Caki2 (cell line): ENCODE measurements at regions not wholly inside any gene's neighbourhood (a gene's known extent, or its start where the extent isn't known, plus 50 kb on each side); places are given as distances from the start of the nearest gene placed in this dataset.
"Not testable (repeated sequence)": the region's sequence is repeated elsewhere in the genome, so short reads cannot be mapped to it uniquely, and the experiment has no call there.

Source experiments
- DNase-seq: peaks from one replicate; pipeline ENCODE4 v3.0.0-alpha.2; 2015; ENCODE audit warnings: low read depth
- in situ Hi-C: cut with HindIII; loops from 2 replicates; pipeline ENCODE4 v1.10.0; 2016; ENCODE audit warnings: low sequenced_read_pairs, low pct_unique_long_range_greater_than_20kb, mixed read lengths

DNA sequence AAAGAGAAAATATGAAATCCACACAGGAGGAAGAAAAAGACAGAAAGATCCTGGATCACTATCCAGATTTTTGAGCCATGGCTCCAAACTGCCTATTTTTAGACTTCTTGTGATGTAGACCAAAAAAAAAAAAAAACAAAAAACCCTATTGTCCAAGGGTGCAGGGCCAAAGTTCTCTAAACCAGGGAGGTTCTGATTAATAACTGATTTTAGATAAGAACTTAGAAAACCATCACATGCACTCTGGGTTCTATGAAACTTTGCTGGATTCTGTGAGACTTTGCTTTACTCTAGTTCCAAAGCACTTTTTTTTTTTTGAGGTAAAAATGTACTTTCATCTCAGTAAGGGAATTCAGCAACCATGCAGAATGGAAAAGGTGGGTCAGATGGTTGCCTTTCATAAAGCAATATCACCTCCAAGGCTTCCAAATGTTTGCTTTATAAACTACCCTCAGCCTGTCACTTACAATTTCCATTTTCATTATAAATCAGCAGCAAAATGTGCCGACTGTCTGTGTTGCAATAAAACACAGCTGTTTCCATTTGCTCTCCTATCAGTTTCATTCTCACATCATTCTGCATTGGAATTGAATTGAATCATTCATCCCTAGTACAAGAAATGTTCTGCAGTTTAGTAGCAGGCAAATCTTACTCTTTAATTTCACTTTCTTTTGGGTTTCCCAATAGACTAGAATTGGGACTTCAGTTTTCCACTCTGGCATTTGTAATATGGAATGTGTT, 1584.3 kb upstream of the RAG2 start:
- DNase-seq: no peak
- in situ Hi-C loops: no loop called here

DNA sequence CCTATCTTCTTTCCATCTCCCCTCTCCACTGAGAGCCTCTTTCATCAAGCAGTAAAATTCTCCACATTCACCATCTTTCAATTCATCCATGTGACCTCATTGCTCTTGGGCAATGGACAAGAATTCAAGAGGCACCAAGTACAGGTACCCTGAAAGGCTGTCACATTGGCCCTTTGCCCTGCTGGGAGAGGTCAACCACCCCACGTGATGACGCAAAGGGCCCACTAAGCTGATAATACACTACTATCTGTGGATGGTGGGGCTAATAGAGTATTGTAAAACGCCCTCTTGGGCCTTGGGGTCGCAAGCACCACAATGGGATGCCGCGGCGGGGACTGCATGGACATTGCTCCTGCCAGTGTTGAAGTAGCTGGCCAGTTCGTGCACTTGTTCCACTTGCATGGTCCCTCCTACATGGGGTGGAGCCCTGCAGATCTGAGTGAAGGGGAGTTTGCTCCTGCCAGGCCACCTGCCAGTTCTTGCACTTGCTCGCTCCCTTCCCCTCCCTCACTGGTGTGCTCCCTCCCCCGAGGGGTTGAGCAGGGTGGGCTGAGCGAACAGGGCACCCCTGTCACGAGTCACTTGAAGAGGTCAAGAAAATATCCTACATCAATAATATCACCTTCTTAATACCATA, 1578.8 kb upstream of the RAG2 start:
- in situ Hi-C loops: no loop called here
- DNase-seq: no peak

DNA sequence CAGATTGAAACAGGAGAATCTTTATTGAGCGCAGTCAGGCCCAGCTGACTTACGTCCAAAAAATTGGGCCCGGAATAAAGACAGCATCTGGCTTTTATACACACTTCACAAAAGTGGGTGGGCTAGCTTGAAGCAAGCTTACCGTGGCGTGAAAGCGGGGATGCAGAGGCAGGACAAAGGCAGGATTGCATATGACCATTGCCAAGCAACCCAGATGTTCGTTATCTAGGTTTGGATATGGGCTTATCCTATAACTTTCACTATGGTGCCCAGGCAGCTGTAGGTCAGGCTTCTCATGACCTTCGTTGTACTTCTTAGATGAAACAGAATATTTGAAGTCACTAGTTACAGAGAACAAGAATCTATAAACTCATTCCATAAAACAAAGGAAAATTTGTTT, 1575.6 kb upstream of the RAG2 start:
- in situ Hi-C loops: no loop called here

DNA sequence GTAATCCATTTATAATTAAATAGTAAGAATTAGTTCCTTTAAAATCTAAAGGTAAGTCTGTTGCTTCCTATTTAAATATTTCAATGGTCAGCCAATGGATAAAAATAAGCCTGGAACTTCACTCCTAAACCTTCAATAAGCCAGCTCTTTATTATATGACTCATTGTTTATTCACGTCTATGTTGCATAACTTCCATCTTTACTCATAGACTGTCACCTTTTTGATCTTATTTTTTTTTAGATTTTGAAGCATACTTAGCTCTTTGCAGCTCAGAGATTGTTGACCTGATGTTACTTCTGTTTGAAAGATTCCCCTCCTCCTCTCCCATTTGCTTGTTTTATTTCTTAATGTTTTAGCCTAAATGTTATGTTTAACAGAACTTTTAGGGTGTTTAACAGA, 1571.2 kb upstream of the RAG2 start:
- DNase-seq: peak; percentile 3
- in situ Hi-C loops: no loop called here

More for the DNA sequence above, 1575.6 kb upstream of the RAG2 start:
- DNase-seq: no peak

DNA sequence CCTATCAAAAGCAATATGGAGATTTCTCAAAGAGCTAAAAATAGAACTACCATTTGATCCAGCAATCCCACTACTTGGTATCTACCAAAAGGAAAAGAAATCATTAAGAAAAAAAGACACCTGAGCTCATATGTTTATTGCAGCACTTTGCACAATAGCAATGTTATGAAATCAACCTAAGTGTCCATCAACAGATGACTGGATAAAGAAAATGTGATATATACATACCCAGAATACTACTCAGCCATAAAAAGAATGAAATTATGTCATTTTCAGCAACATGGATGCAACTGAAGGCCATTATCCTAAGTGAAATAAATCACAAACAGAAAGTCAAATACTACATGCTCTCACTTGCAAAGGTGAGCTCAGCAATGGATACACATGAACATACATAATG, 1565.5 kb upstream of the RAG2 start:
- no peak for DNase-seq
- in situ Hi-C loops: no loop called here

DNA sequence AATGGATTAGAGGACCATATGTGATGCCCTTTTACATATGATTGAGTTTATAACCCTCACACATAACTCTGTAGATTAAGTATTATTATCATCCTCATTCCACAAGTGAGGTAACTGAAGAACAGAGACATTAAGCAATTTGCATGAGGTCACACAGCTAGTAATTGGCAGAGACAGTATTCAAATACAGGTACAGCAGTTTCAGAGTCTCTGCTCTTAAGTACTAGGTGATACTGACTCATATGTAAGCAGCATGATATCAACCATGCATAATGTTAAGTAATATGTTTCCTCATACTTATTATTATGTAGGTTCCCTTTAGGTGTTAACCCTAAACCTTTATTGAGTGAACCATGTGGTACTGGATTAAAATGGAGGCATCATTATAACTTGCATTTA, 1562.4 kb upstream of the RAG2 start:
- in situ Hi-C loops: no loop called here

DNA sequence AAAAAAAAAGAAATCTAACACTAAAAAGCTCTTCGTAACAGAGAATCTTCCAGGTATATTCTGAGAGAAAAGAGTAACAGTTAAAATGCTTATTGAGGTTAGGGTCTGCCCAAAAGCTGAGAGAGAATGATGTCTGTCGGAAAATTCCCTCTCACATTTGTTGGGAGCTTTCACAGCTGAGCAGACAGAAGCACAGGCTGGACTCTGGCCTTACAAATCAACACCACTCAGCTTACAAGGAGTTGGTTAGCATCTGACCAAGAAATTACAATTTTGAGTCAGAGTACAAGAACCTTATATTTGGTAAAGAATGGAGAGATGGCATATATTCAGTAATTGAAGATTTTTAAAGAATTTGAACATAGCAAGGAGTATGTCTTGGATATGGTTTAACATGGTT, 1561.0 kb upstream of the RAG2 start:
- no peak for DNase-seq
- in situ Hi-C loops: no loop called here

More for the DNA sequence above, 1562.4 kb upstream of the RAG2 start:
- DNase-seq: no peak

DNA sequence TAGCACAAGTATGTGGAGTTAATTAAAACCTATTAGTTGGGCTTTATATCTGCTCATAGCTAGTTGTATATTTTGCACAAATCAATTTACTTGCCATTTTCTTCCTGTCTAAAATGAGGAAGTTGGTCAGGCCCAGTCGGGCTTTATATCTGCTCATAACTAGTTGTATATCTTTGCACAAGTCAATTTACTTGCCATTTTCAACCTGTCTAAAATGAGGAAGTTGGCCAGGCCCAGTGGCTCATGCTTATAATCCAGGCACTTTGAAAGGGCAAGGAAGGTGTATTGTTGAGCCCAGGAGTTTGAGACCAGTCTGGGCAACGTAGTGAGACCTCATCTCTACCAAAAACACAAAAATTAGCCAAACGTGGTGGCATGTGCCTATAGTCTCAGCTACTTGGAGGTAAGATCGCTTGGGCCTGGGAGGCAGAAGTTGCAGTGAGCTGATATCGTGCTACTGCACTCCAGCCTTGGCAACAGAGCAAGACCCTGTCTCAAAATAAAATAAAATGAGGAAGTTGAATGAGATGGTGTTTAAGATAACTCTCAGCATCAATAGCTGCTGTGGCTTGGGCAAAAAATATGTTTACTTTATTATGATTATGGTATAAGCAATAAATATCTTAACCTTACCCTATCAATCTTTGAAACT, 1558.6 kb upstream of the RAG2 start:
- in situ Hi-C loops: no loop called here
- DNase-seq: no peak

DNA sequence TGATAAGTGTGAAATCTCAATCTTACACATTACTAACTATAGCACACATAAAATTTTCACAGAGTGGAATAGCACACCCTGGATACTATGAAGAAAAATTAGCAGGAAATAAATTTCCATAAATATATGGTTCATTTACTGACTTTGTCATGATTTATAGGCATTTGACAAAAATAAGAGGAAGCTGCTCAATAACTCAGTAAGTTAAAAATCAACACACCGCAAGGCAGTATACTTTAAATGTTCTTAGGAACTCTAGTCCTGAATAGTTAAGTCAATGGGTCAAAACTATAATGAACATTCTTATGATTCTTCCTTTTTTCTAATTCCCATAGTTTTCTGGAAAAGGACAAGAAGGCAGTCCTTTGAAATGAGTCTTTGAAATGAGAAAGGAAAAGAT, 1557.8 kb upstream of the RAG2 start:
- in situ Hi-C loops: no loop called here
- DNase-seq: no peak

DNA sequence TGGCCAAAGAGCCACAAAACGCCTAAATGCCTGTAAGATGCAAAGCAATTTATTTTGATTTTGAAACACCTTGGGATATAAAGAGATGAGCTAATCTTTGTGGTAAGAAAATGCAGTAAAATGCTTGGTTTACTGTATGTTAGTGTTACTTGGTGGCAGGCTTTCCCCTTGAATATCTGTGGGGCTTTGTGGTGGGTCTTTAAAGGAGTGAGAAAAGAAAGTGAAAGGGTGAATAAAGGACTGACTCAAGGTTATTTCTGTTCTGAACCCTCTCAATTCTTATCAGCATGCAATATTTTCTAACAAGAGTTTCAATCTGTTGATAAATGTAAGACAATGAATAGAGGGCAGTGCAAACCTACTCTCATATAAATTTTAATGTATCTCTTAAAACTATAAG, 1555.9 kb upstream of the RAG2 start:
- no peak for DNase-seq
- in situ Hi-C loops: no loop called here

DNA sequence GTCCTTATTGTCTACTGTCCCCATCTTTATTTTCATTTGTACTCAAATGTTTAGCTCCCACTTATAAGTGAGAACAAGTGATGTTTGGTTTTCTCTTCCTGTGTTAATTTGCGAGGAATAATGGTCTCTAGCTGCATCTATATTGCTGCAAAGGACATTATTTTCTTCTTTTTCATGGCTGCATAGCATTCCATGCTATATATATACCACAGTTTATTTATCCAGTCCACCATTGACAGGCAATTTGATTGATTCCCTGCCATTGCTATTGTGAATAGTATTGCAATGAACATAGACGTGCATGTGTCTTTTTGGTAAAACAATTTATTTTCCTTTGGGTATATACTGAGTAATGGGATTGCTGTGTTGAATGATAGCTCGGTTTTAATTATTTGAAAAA, 1545.8 kb upstream of the RAG2 start:
- no peak for DNase-seq
- in situ Hi-C loops: no loop called here

DNA sequence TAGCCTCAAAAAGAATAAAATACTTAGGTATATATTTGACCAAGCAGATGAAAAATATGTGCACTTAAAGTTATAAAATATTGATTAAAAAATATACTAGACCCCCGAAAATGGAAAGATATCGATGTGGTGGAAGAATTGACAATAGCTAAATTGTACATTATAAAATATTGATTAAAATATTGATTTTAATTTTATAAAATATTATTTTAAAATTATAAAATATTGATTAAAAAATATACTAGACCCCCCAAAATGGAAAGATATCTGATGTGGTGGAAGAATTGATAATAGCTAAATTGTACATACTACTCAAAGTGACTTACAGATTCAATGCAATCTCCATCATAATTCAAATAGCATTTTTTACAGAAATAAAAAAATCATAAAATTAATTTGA, 1540.9 kb upstream of the RAG2 start:
- in situ Hi-C loops: no loop called here
- no peak for DNase-seq

DNA sequence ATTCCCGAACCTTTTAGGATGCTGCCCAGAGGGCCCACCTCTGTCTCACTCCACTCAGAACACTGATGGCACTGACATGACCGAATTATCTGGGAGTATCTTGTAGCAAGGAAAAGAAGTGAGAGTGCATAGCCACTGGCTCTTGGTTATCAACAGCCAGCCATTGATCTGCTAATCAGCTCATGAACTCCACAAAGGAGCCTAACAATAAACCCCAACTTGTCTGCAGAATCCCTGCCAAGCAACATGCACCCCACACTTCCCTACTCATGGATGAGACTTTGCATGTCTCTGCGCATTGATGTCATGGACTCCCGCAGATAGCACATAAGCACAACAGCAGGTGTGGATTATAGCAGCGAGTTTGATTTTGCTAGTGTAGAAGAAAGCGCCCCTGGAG, 1538.9 kb upstream of the RAG2 start:
- no peak for DNase-seq
- in situ Hi-C loops: no loop called here

DNA sequence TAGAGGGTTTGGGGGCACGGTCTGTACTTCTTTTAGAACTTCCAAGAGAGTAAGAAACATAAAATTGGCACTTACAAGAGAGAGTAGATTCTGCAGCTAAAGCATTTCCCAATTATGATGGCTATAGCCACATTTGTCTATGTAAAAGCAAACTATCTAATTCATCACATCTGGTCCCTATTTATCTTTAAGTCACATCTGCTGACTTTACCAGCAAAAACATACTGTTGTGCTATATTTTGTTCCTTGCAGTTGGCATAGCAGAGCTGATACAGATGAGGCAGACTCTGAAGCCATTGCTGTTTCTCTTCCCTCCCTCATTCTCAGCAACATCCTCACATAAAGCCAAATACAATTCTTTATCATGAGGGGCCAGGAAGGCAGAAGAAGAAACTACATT, 1533.5 kb upstream of the RAG2 start:
- in situ Hi-C loops: no loop called here
- DNase-seq: no peak

DNA sequence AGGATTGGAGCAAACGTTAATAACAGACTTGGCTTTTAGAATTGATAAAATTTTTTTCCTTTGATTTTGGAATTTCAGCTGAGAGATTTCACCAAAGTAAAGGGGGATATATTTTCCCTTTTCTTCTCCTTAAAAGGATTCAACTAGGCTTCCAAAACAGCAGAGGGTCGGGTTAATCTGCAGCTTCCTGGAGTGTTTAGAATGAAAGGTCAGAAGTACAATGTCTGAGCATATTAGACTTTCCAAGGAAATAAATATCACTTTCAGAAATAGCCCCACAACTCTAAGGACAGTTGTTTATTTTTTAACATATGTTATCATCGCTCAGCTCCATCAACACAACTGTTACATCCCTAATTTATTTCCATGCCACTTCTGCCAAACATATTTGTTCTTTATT, 1532.9 kb upstream of the RAG2 start:
- in situ Hi-C loops: no loop called here
- DNase-seq: no peak

DNA sequence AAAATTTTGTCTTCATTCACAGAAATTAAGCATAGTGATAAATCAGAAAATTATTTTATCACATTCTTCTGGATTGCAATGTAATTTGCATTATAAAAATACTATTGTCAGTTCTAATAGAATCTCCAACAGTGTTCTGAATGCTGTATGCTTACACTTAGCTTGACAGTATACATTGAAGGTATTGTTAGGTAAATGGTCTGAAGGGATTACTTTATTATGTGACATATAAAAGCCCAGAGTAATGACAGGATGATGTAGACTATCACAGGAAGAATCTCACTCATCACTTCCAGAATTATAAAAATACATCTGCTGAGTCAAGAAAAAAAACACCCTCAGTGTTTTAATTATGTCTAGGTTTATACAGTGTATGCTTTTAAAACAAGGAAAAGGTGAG, 1532.5 kb upstream of the RAG2 start:
- in situ Hi-C loops: no loop called here
- DNase-seq: no peak

DNA sequence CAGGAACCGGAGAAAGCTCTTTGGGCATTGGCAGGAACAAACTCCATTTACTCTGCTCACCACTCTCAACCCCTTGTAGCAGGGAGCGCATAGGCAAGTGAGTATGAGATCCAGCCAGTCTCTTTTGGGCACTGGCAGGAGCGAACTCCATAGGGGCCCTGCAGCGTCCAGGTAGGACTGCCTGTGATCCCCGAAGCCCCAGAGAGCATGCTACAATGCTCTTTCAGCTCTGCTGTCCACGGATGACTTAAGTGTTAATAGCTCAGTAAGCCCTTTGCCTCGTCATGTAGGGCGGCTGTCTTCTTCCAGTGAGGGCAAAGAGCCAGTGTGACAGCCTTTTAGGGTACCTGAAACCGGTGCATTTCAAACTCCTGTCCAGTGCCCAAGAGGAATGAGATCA, 1525.6 kb upstream of the RAG2 start:
- in situ Hi-C loops: no loop called here

DNA sequence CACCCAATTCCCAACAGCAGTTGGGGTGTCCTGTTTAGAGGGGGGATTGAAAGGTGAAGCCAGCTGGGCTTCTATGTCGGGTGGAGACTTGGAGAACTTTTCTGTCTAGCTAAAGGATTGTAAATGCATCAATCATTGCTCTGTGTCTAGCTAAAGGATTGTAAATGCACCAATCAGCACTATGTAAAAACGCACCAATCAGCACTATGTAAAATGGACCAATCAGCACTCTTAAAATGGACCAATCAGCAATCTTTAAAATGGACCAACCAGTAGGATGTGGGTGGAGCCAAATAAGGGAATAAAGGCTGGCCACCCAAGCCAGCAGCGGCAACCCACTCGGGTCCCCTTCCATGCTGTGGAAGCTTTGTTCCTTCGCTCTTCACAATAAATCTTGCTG, 1518.6 kb upstream of the RAG2 start:
- DNase-seq, in situ Hi-C loops: not testable (repeated sequence)

More for the DNA sequence above, 1525.6 kb upstream of the RAG2 start:
- no peak for DNase-seq

DNA sequence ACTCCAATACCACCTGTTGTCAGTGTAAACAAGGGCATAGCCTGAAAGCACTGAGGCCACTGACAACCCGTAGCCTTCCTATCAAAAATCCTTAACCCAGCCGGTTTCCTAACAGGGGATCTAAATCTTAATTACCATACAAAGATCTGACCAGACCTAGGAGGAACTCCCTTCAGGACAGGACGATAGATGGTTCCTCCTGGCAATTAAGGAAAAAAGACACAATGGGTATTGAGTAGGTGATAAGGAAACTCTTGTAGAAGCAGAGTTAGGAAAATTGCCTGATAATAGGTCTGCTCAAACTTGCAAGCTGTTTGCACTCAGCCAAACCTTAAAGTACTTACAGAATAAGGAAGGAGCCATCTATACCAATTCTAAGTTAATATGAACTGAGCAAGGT, 1517.3 kb upstream of the RAG2 start:
- in situ Hi-C loops, DNase-seq: not testable (repeated sequence)
